Neural cell (in vitro differentiated cells): ENCODE measurements at regions not wholly inside any gene's neighbourhood (a gene's known extent, or its start where the extent isn't known, plus 50 kb on each side); places are given as distances from the start of the nearest gene placed in this dataset.

Experiments
- H2AFZ ChIP-seq: fragments of 200-600, 300-800 bp; sonication (generic), shearing (Covaris generic); 2 replicates; pipeline ENCODE4 v1.6.0; 2014; ENCODE audit warnings: low read depth, mild to moderate bottlenecking, antibody characterized with exemption, low read length, moderate library complexity
- H3F3A ChIP-seq: fragments of 200-600 bp; shearing (Covaris generic); 2 replicates; pipeline ENCODE4 v1.6.1; 2016; ENCODE audit warnings: mild to moderate bottlenecking, moderate library complexity, mixed read lengths, antibody characterized with exemption, low read length; ENCODE audit not compliant: insufficient read depth, poor library complexity, severe bottlenecking
- H3K27ac ChIP-seq: fragments of 200-600, 300-800 bp; sonication (generic), shearing (Covaris generic); 2 replicates; pipeline ENCODE4 v1.5.1; 2014; ENCODE audit warnings: mild to moderate bottlenecking, low read length, moderate library complexity
- H3K27me3 ChIP-seq: fragments of 300-800, 200-600 bp; sonication (generic), shearing (Covaris generic); 2 replicates; pipeline ENCODE4 v1.6.0; 2014; ENCODE audit warnings: mild to moderate bottlenecking, low read depth, low read length, moderate library complexity; ENCODE audit not compliant: insufficient read depth
- H3K36me3 ChIP-seq: fragments of 300-800, 200-600 bp; sonication (generic), shearing (Covaris generic); 2 replicates; pipeline ENCODE4 v1.5.1; 2014; ENCODE audit warnings: mild to moderate bottlenecking, antibody characterized with exemption, low read length, moderate library complexity; ENCODE audit not compliant: insufficient read depth
- H3K4me2 ChIP-seq: fragments of 300-800, 200-600 bp; sonication (generic), shearing (Covaris generic); 2 replicates; pipeline ENCODE4 v1.6.0; 2014; ENCODE audit warnings: mild to moderate bottlenecking, low read length
- H3K4me3 ChIP-seq: fragments of 300-800, 200-600 bp; sonication (generic), shearing (Covaris generic); 2 replicates; pipeline ENCODE4 v1.5.1; 2014; ENCODE audit warnings: mild to moderate bottlenecking, low read length, moderate library complexity
- H3K79me2 ChIP-seq: fragments of 200-600 bp; shearing (Covaris generic); replicated peaks from 2 replicates; pipeline ENCODE4 v1.6.0; 2014; ENCODE audit warnings: mild to moderate bottlenecking, low read length, moderate library complexity; ENCODE audit not compliant: insufficient read depth
- H3K9ac ChIP-seq: fragments of 300-800, 200-600 bp; sonication (generic), shearing (Covaris generic); 2 replicates; pipeline ENCODE4 v1.6.1; 2016; ENCODE audit warnings: mild to moderate bottlenecking, low read length, mixed read lengths
- H3K9me2 ChIP-seq: fragments of 200-600 bp; shearing (Covaris generic); 2 replicates; pipeline ENCODE4 v1.6.1; 2016; ENCODE audit warnings: mild to moderate bottlenecking, low read length, mixed read lengths; ENCODE audit not compliant: insufficient read depth
- H3K9me3 ChIP-seq: fragments of 200-600, 300-800 bp; sonication (generic), shearing (Covaris generic); 2 replicates; pipeline ENCODE4 v1.6.1; 2016; ENCODE audit warnings: mild to moderate bottlenecking, mixed run types, low read length, moderate library complexity, mixed read lengths
- H4K20me1 ChIP-seq: fragments of 200-600 bp; shearing (Covaris generic); 2 replicates; pipeline ENCODE4 v1.6.1; 2016; ENCODE audit warnings: mild to moderate bottlenecking, mixed run types; ENCODE audit not compliant: insufficient read depth
- EP300 ChIP-seq: fragments of 450-650 bp; conservative IDR thresholded peaks from 2 replicates; pipeline ENCODE4 v1.6.1; 2014; ENCODE audit warnings: antibody characterized with exemption, mild to moderate bottlenecking, moderate library complexity; ENCODE audit not compliant: poor library complexity, severe bottlenecking
- EZH2 ChIP-seq: fragments of 200-600, 300-800 bp; shearing (Covaris generic), sonication (generic); IDR thresholded peaks from 2 replicates; pipeline ENCODE4 v1.6.1; 2014; ENCODE audit warnings: antibody characterized with exemption, low read length, borderline replicate concordance, mild to moderate bottlenecking; ENCODE audit not compliant: insufficient read depth, poor library complexity, severe bottlenecking
- MXI1 ChIP-seq: fragments of 450-650 bp; conservative IDR thresholded peaks from 2 replicates; pipeline ENCODE4 v1.6.1; 2014; ENCODE audit warnings: antibody characterized with exemption, mild to moderate bottlenecking; ENCODE audit not compliant: poor library complexity, severe bottlenecking
- POLR2AphosphoS5 ChIP-seq: IDR thresholded peaks from 2 replicates; pipeline ENCODE4 v1.6.1; 2012
- RAD21 ChIP-seq: fragments of 450-650 bp; conservative IDR thresholded peaks from 2 replicates; pipeline ENCODE4 v1.6.1; 2014; ENCODE audit warnings: antibody characterized with exemption, mild to moderate bottlenecking, moderate library complexity
- REST ChIP-seq: IDR thresholded peaks from 2 replicates; pipeline ENCODE4 v1.6.1; 2012; ENCODE audit warnings: borderline replicate concordance
- SMC3 ChIP-seq: fragments of 450-650 bp; conservative IDR thresholded peaks from 2 replicates; pipeline ENCODE4 v1.6.1; 2014; ENCODE audit warnings: antibody characterized with exemption, mild to moderate bottlenecking, moderate library complexity; ENCODE audit not compliant: poor library complexity
- TAF1 ChIP-seq: IDR thresholded peaks from 2 replicates; pipeline ENCODE4 v1.6.1; 2012; ENCODE audit warnings: low read depth
- TF ChIP-seq, protein P1 (sequence below): fragments of 450-650 bp; IDR thresholded peaks from 2 replicates; pipeline ENCODE4 v1.5.1; 2014; ENCODE audit warnings: antibody characterized with exemption, mild to moderate bottlenecking, moderate library complexity; ENCODE audit not compliant: poor library complexity, severe bottlenecking

GRCh38 chr9:84613431-84613830 is 56.1 kb upstream of the NTRK2 start:
- H3F3A ChIP-seq: no peaks in the 10 kb centered on the region
- no peak overlapping the region for H3K9ac ChIP-seq
- H3K4me3 ChIP-seq: no peak overlapping the region
- TF ChIP-seq RAD21: no peak
- no peak for TF ChIP-seq REST
- no peak for TF ChIP-seq EP300
- TF ChIP-seq, protein P1, sequence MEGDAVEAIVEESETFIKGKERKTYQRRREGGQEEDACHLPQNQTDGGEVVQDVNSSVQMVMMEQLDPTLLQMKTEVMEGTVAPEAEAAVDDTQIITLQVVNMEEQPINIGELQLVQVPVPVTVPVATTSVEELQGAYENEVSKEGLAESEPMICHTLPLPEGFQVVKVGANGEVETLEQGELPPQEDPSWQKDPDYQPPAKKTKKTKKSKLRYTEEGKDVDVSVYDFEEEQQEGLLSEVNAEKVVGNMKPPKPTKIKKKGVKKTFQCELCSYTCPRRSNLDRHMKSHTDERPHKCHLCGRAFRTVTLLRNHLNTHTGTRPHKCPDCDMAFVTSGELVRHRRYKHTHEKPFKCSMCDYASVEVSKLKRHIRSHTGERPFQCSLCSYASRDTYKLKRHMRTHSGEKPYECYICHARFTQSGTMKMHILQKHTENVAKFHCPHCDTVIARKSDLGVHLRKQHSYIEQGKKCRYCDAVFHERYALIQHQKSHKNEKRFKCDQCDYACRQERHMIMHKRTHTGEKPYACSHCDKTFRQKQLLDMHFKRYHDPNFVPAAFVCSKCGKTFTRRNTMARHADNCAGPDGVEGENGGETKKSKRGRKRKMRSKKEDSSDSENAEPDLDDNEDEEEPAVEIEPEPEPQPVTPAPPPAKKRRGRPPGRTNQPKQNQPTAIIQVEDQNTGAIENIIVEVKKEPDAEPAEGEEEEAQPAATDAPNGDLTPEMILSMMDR: no peak
- no peak for TF ChIP-seq SMC3
- no peak for TF ChIP-seq TAF1
- no peak for TF ChIP-seq MXI1
- no peak for TF ChIP-seq EZH2
- TF ChIP-seq POLR2AphosphoS5: no peak
- H3K27me3 ChIP-seq: no peaks in the 10 kb centered on the region
- no peak overlapping the region for H3K27ac ChIP-seq
- H3K79me2 ChIP-seq: no peaks in the 10 kb centered on the region
- no peaks in the 10 kb centered on the region for H4K20me1 ChIP-seq
- H2AFZ ChIP-seq: no peak overlapping the region
- H3K36me3 ChIP-seq: no peaks in the 10 kb centered on the region
- no peaks in the 10 kb centered on the region for H3K9me3 ChIP-seq
- H3K4me2 ChIP-seq: no peak overlapping the region
- no peaks in the 10 kb centered on the region for H3K9me2 ChIP-seq

- Histone ChIP-seq H2AFZ (no peak overlapping the region), H3K79me2 (no peaks in the 10 kb centered on the region), H3F3A (no peaks in the 10 kb centered on the region), H3K36me3 (no peaks in the 10 kb centered on the region), H3K4me3 (no peak overlapping the region), H3K27me3 (no peaks in the 10 kb centered on the region), H3K9ac (no peak overlapping the region), H3K9me3 (no peaks in the 10 kb centered on the region), H4K20me1 (no peaks in the 10 kb centered on the region), H3K9me2 (no peaks in the 10 kb centered on the region), H3K27ac (no peak overlapping the region), H3K4me2 (no peak overlapping the region)
- TF ChIP-seq POLR2AphosphoS5 (no peak), MXI1 (no peak), SMC3 (no peak), REST (no peak), EP300 (no peak), TAF1 (no peak), EZH2 (no peak)
- TF ChIP-seq, protein P1: no peak
Observed at GRCh38 chr9:84615544-84615943, 54.0 kb upstream of the NTRK2 start.
